HepG2 (cell line): ENCODE measurements at regions not wholly inside any gene's neighbourhood (a gene's known extent, or its start where the extent isn't known, plus 50 kb on each side); places are given as distances from the start of the nearest gene placed in this dataset.

Experiments
- ATAC-seq: fragments of 200-7000 bp; cut with Tn5 transposase; 3 replicates; pipeline ENCODE4 v1.9.1; 2020; ENCODE audit warnings: mild to moderate bottlenecking, moderate library complexity
- BruUV-seq: library from RNA; stranded (reverse); fragments of 400-500 nt; replicated peaks from 2 replicates; lab custom pipeline; 2021; lab: Mats Ljungman, UMichigan
- CTCF ChIA-PET: fragments of 300-600 bp; formaldehyde crosslinking; extraction: SDS; loops from one replicate; lab custom pipeline; 2021; ENCODE audit warnings: low total read pairs, inconsistent platforms, low intra/inter-chr PET ratio; lab: Yijun Ruan, JAX
- POLR2A ChIA-PET: fragments of 350-600 bp; sonication (Branson Sonifier 250); formaldehyde crosslinking; loops from one replicate; lab custom pipeline; 2020; ENCODE audit warnings: antibody characterized with exemption, inconsistent platforms; lab: Yijun Ruan, JAX
- DNase-seq: peaks from one replicate; pipeline ENCODE4 v3.0.0-alpha.2; 2015; ENCODE audit warnings: low spot score
- FAIRE-seq: peaks from 3 replicates; lab custom pipeline; 2011; peaks lifted over from hg19 to GRCh38; lab: Jason Lieb, UNC
- H2AFZ ChIP-seq: one replicate; pipeline ENCODE4 v1.6.1; 2011; ENCODE audit warnings: low read length, inconsistent platforms
- H3K27ac ChIP-seq: fragments of 300-600 bp; 3 replicates; pipeline ENCODE4 v1.8.0; 2011; ENCODE audit warnings: mixed run types, mild to moderate bottlenecking, mixed read lengths, low read length, inconsistent platforms; ENCODE audit not compliant: insufficient read depth; ENCODE audit errors: extremely low read length
- H3K27me3 ChIP-seq, 2 experiments: fragments of 200-600 bp in 1 of 2; 2 replicates in 1 of 2; 3 replicates in 1 of 2; pipeline versions ENCODE4 v1.6.0 to v1.8.0; 2011; ENCODE audit warnings: low read length in 2 of 2, mild to moderate bottlenecking in 2 of 2, moderate library complexity in 2 of 2, inconsistent platforms in 1 of 2; ENCODE audit not compliant: insufficient read depth in 2 of 2, control insufficient read depth in 1 of 2
- H3K36me3 ChIP-seq, 2 experiments: fragments of 200-600 bp in 1 of 2; replicated peaks in 1 of 2; 2 replicates in 1 of 2; 3 replicates in 1 of 2; pipeline versions ENCODE4 v1.5.1 to v1.8.0; 2011; ENCODE audit warnings: low read length in 2 of 2, inconsistent platforms in 1 of 2; ENCODE audit not compliant: insufficient read depth in 2 of 2, control insufficient read depth in 1 of 2
- H3K4me1 ChIP-seq: 2 replicates; pipeline ENCODE4 v1.5.1; 2012; ENCODE audit warnings: low read length, inconsistent platforms; ENCODE audit not compliant: insufficient read depth
- H3K4me2 ChIP-seq: 2 replicates; pipeline ENCODE4 v1.6.0; 2011; ENCODE audit warnings: low read depth, low read length, inconsistent platforms
- H3K4me3 ChIP-seq, 3 experiments: fragments of 200-600 bp in 1 of 3; sonication (generic), shearing (Covaris generic) in 1 of 3; replicated peaks in 1 of 3; 2 replicates each; pipeline ENCODE4 v1.5.1; 2011 to 2016; ENCODE audit warnings: low read length in 3 of 3, inconsistent platforms in 2 of 3, low read depth in 2 of 3, mild to moderate bottlenecking in 2 of 3, control low read depth in 1 of 3, mixed read lengths in 1 of 3; ENCODE audit not compliant: insufficient read depth in 1 of 3
- H3K79me2 ChIP-seq: one replicate; pipeline ENCODE4 v1.6.1; 2011; ENCODE audit warnings: low read length, inconsistent platforms; ENCODE audit not compliant: insufficient read depth
- H3K9ac ChIP-seq: 2 replicates; pipeline ENCODE4 v1.6.0; 2011; ENCODE audit warnings: mild to moderate bottlenecking, low read depth, low read length, inconsistent platforms; ENCODE audit not compliant: insufficient read depth
- H3K9me3 ChIP-seq: 2 replicates; pipeline ENCODE4 v1.5.1; 2012; ENCODE audit warnings: mild to moderate bottlenecking, low read length
- H4K20me1 ChIP-seq: 2 replicates; pipeline ENCODE4 v1.6.0; 2011; ENCODE audit warnings: inconsistent platforms, mild to moderate bottlenecking, low read length, moderate library complexity; ENCODE audit not compliant: insufficient read depth
- CBX2 ChIP-seq, 2 experiments: fragments of 200-600 bp in 1 of 2; sonication (generic); formaldehyde crosslinking in 1 of 2; IDR thresholded peaks; 2 replicates each; pipeline versions ENCODE4 v1.7.0 to v1.8.1; 2018 to 2022; ENCODE audit warnings: low read depth in 2 of 2, low read length in 1 of 2, mild to moderate bottlenecking in 1 of 2, missing genetic modification reagents in 1 of 2
- FIP1L1 ChIP-seq: fragments of 200-400 bp; formaldehyde crosslinking; IDR thresholded peaks from 2 replicates; pipeline ENCODE4 v1.6.1; 2018; ENCODE audit warnings: low read depth, mild to moderate bottlenecking, low read length, moderate library complexity, borderline replicate concordance; ENCODE audit not compliant: insufficient read depth
- FOXC1 ChIP-seq: sonication (generic); formaldehyde crosslinking; IDR thresholded peaks from 2 replicates; pipeline ENCODE4 v1.8.0; 2022; ENCODE audit warnings: mild to moderate bottlenecking, missing genetic modification reagents, borderline replicate concordance
- MAX ChIP-seq: IDR thresholded peaks from 2 replicates; pipeline ENCODE4 v1.6.1; 2012; ENCODE audit warnings: inconsistent platforms
- MED1 ChIP-seq: sonication (generic); formaldehyde crosslinking; IDR thresholded peaks from 2 replicates; pipeline ENCODE4 v1.4.0; 2020; ENCODE audit warnings: missing genetic modification reagents
- PRDM4 ChIP-seq: sonication (generic); formaldehyde crosslinking; IDR thresholded peaks from 2 replicates; pipeline ENCODE4 v1.9.0; 2021; ENCODE audit warnings: missing genetic modification reagents, borderline replicate concordance
- PTBP1 ChIP-seq: fragments of 200-400 bp; formaldehyde crosslinking; IDR thresholded peaks from 2 replicates; pipeline ENCODE4 v1.6.1; 2018; ENCODE audit warnings: low read length, low read depth; ENCODE audit not compliant: poor library complexity, severe bottlenecking
- TSC22D2 ChIP-seq: sonication (generic); formaldehyde crosslinking; IDR thresholded peaks from 2 replicates; pipeline ENCODE4 v1.5.1; 2020; ENCODE audit warnings: missing genetic modification reagents, mild to moderate bottlenecking, borderline replicate concordance
- ZNF431 ChIP-seq: sonication (generic); formaldehyde crosslinking; IDR thresholded peaks from 2 replicates; pipeline ENCODE4 v1.9.0; 2022; ENCODE audit warnings: missing genetic modification reagents, low read depth, mild to moderate bottlenecking, borderline replicate concordance
- ZNF546 ChIP-seq: sonication (generic); formaldehyde crosslinking; conservative IDR thresholded peaks from 2 replicates; pipeline ENCODE4 v1.8.1; 2023; ENCODE audit warnings: mild to moderate bottlenecking, missing genetic modification reagents
- ZNF737 ChIP-seq: sonication (generic); formaldehyde crosslinking; IDR thresholded peaks from 2 replicates; pipeline ENCODE4 v1.5.0; 2020; ENCODE audit warnings: missing genetic modification reagents, mild to moderate bottlenecking, borderline replicate concordance
- ZNF777 ChIP-seq: sonication (generic); formaldehyde crosslinking; IDR thresholded peaks from 2 replicates; pipeline ENCODE4 v1.4.0; 2020; ENCODE audit warnings: missing genetic modification reagents
- WGBS: methylation state at CpG from one replicate; pipeline ENCODE4 v1.1.6; 2017; ENCODE audit warnings: low lambda C conversion rate; 5-methylcytosine and 5-hydroxymethylcytosine counted together
- in situ Hi-C: cut with HindIII; loops from 2 replicates; pipeline ENCODE4 v1.10.0; 2017; ENCODE audit warnings: low pct_unique_long_range_greater_than_20kb; ENCODE audit not compliant: extremely low pct_ligation_motif_present
- intact Hi-C: fragments of 100-400 bp; cut with micrococcal nuclease; formaldehyde crosslinking; loops from one replicate; pipeline ENCODE4 v1.10.0; 2022; ENCODE audit not compliant: unreplicated experiment
- TF ChIP-seq, protein P1 (sequence below): sonication (generic); formaldehyde crosslinking; IDR thresholded peaks from 2 replicates; pipeline ENCODE4 v1.4.0; 2020; ENCODE audit warnings: low read depth, missing genetic modification reagents

DNA sequence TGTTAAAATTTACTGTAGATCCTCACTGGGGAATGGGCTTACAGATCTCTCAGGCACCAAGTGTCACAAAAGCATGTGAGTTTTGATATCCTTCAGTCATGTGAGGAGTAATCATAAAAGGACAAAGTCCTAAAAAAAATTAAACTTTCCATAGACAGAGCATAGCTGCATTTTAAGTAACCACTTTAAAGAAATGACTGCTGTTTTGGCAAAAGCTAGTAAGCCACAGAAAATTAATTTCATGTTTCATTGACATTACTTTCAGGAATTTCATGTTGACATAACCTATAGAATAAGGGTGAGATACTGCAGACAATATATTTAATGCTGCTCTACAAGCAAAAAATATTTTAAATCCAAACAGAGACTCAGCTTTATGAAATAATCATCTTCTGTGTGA lies 156.3 kb downstream of the LYPLAL1 start (continued):
- TF ChIP-seq, protein P1, sequence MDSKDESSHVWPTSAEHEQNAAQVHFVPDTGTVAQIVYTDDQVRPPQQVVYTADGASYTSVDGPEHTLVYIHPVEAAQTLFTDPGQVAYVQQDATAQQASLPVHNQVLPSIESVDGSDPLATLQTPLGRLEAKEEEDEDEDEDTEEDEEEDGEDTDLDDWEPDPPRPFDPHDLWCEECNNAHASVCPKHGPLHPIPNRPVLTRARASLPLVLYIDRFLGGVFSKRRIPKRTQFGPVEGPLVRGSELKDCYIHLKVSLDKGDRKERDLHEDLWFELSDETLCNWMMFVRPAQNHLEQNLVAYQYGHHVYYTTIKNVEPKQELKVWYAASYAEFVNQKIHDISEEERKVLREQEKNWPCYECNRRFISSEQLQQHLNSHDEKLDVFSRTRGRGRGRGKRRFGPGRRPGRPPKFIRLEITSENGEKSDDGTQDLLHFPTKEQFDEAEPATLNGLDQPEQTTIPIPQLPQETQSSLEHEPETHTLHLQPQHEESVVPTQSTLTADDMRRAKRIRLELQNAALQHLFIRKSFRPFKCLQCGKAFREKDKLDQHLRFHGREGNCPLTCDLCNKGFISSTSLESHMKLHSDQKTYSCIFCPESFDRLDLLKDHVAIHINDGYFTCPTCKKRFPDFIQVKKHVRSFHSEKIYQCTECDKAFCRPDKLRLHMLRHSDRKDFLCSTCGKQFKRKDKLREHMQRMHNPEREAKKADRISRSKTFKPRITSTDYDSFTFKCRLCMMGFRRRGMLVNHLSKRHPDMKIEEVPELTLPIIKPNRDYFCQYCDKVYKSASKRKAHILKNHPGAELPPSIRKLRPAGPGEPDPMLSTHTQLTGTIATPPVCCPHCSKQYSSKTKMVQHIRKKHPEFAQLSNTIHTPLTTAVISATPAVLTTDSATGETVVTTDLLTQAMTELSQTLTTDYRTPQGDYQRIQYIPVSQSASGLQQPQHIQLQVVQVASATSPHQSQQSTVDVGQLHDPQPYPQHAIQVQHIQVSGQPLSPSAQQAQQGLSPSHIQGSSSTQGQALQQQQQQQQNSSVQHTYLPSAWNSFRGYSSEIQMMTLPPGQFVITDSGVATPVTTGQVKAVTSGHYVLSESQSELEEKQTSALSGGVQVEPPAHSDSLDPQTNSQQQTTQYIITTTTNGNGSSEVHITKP: no peak
- TF ChIP-seq ZNF737 (CRISPR knock-in tag): no peak

DNA sequence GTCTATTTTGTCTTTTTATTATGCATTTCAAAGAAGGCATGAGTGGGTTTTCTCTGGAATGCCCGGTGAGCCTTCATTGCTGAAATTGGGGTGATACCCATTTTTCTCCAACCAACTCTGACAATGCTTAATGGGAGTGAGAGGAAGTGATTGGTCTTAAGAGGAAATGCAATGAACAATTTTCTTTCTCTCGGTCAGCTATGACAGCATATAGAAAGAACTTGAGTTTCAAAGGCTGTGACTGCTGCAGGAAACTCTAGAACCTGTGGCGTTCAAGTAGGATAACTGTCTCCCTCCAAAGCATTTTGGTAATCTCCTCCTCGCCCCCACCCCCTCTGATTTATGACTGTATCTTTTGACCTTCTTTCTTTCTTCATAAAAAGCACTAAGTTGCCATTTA lies 155.9 kb downstream of the LYPLAL1 start:
- POLR2A ChIA-PET: interaction anchor here (0.8 kb wide), 1 partner anchor 10 kb away, joined by 3 read pairs; no protein-coding TSS in a partner anchor
- Histone ChIP-seq H4K20me1 (no peaks in the 10 kb centered on the region), H3K79me2 (no peaks in the 10 kb centered on the region), H3K27ac (no peak overlapping the region), H3K4me2 (no peak overlapping the region), H3K9ac (no peak overlapping the region), H3K27me3 (no peaks in the 10 kb centered on the region), H2AFZ (no peak overlapping the region), H3K4me1 (peaks cover 27% of the 10 kb centered on the region), H3K9me3 (no peaks in the 10 kb centered on the region), H3K36me3 (no peaks in the 10 kb centered on the region), H3K4me3 (no peak overlapping the region)
- in situ Hi-C loops (no loop called here), intact Hi-C loops (no loop called here)
- WGBS: 91% methylated on average over 4 of the region's 4 CpGs
- no TSS peak for BruUV-seq
- CTCF ChIA-PET: no interaction called here
- ATAC-seq (no peak), FAIRE-seq (no peak), DNase-seq (no peak)
- TF ChIP-seq FIP1L1: no peak
- TF ChIP-seq ZNF777: no peak
- no peak for TF ChIP-seq TSC22D2
- no peak for TF ChIP-seq CBX2 (IDR thresholded peaks at IDR 0.05; ENCODE audit: low read depth, low read length)
- no peak for TF ChIP-seq CBX2 (CRISPR knock-in tag; IDR thresholded peaks at IDR 0.05; ENCODE audit: low read depth)
- no peak for TF ChIP-seq FOXC1 (CRISPR knock-in tag)
- no peak for TF ChIP-seq ZNF431
- no peak for TF ChIP-seq MED1 (CRISPR knock-in tag)
- no peak for TF ChIP-seq ZNF546 (CRISPR knock-in tag)
- no peak for TF ChIP-seq PRDM4 (CRISPR knock-in tag)
- no peak for TF ChIP-seq MAX
- TF ChIP-seq PTBP1: no peak
